DMS114 treated with DMSO at 0.1 percent for 48 hours (cell line): ENCODE measurements at regions not wholly inside any gene's neighbourhood (a gene's known extent, or its start where the extent isn't known, plus 50 kb on each side); places are given as distances from the start of the nearest gene placed in this dataset.
"Not testable (repeated sequence)": the region's sequence is repeated elsewhere in the genome, so short reads cannot be mapped to it uniquely, and the experiment has no call there.

ENCODE experiments used
- DNase-seq: peaks from one replicate; lab custom pipeline; 2025; ENCODE audit not compliant: unreplicated experiment; lab: John Stamatoyannopoulos, UW

DNA sequence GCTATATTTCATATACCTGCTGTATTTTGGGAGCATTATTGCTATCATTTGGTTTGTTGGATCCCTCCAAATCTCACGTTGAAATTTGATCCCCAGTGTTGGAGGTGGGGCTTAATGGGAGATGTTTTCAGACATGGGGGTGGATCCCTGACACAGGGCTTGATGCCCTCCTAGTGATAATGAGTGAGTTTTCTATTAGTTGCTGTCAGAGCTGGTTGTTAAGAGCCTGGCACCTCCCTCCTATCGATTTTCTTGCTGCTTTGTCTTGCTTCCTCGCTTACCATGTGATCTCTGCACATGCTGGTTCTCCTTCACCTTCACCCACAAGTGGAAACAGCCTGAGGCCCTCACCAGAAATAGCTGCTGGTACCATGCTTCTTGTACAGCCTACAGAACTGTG, 259.9 kb upstream of the STARD13 start:
- DNase-seq, result no peak

DNA sequence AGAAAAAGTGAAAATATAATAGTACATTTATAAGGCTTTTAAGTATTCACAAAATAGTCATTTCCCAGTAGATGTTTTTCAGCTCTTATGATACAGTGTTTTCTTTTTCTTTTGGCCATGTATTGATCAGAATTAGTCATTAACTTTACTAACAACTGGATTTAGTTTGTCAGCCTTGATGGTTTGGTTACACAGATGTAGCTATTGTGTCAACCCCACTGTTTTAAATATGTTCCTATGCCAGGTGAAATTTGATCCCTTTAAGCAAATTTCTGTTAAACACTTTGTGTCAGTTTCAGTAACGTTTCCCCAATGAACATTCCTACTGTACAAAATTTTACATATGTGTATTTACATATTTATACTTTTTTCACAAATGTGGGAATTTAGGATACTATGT, 261.5 kb upstream of the STARD13 start:
- DNase-seq, result no peak

DNA sequence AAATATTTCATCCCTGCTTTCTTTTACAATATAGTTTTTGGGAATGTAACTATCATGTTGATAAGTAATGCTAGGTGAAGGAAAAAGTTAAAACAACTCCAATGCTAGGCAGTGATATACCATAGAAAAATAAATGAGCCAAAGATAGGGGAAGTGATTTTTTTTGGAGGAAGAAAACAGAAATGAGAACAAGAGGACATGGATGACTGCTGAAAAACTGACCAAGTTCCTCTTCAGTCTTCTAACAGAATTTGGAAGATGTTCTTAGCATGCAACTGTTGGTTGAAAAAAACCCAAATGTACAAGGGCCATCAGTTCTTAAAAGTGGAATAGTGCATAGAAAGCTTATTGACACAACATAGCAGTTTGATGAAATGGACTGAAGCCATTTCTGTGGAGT, 262.5 kb upstream of the STARD13 start:
- DNase-seq, result no peak

GRCh38 chr13:33550276-33550675, 264.7 kb upstream of the STARD13 start:
- DNase-seq, result no peak

DNA sequence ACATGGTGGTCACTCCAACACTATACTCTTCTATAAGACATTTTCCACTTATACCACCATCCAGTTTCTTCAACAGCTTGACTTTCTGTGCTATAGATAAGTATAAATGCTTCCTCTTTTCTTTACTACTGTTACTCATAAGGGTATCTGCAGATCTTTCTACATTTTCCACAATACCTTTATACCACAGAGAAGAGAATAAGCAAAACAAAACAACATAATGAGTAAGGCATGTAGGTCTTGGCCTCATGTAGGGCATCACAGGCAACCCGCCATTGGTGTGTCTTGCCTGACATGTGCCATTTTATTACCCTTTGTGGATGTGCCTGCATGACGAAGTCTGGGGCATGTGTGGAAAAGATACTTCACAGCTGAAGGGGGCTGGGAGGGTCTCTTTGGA, 265.3 kb upstream of the STARD13 start:
- no peak for DNase-seq

DNA sequence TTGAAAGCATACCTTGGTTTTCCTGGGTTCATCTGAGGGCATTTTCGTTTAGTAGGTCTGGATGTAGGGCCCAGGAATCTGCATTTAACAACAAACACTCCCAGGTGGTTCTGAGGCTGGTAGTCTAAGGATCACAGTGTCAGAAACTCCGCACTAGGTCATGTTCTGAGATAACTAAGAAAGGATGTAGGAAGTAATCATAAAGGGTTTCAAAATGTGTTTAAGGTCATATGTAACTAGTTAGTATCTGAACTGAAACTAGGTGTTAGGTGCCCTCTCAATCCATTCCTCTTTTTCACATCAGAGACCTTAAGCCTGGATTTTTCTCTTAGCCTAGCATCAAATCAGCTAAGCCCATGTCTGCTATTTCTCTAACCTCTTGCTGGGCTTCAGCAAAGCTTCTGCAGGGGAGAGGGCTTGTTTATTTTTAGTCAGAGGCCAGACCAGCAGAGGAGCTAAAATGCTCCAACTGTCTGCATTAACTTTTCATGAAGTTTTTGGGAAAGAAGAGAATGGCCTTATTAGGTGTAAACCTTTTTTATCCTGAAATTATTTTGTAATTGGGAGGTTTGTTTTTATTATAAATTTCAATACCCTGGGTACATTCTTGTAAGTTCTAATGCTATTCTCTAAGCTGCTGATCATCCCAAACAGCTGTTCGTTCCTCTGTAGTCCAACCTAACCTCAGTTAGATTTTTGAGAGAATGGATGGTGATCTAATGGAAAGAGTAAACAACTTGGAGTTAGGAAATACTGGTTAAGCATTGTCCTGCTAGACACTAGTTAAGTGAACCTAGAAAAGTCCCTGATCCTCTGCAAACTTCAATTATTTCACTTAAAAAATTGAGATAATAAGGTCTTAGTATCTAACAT, 262.8 kb upstream of the RFC3 start:
- no peak for DNase-seq

DNA sequence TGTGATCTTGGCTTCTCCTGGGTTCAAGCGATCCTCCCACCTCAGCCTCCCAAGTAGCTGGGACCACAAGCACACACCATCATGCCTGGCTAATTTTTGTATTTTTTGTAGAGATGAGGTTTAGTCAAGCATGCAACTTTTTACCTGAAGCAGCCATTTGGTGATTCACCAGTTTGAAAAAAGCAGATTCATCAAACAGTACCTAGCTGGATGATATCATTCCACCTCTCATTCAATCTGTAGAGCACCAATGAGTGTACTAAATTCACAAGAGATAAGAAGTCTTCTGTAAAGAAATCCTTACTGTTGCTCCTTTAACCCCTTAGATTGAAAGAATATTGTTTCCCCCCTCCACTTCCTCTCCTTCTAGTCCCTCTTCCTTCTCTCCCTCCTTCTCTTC, 261.1 kb upstream of the RFC3 start:
- DNase-seq, result no peak

GRCh38 chr13:33560726-33561125, 257.2 kb upstream of the RFC3 start:
- DNase-seq, result no peak

DNA sequence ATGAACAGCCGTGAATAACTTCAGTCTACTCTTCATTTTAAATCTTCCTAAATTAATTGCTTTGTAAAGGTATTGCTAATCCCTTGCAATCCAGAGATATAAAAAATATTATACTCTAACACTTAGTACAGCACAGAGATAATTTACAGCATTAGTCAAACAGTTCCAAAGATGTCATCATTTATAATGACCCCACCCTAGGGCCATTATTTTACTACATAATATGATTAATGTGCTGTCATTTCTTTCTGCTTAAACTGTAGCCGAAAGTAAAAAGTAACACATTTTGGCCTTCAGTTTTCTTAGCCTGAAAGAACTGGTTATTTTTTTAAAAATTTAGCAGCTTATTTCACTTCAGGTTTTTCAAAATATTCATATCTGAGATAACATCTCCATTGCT, 256.3 kb upstream of the RFC3 start:
- DNase-seq, result no peak

DNA sequence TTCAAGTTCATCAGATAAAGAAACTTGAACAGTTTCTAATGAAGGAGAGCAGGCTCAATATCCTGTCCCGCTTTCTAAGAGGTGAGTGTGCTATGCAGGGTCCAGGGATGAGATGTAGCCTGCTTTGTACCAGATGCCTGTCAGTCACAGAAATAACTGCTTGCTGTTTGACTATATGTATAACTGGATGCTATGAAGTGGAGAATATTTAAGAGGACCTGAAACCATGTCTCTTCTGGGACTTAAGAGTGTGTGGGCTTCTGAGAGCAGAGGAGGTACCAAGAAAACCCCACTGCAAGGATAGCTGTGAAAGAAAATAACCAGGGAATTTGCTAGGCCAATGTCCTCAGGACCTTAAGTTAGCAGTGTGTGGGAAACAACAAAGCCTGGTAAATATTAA, 246.3 kb upstream of the RFC3 start:
- DNase-seq, result no peak

DNA sequence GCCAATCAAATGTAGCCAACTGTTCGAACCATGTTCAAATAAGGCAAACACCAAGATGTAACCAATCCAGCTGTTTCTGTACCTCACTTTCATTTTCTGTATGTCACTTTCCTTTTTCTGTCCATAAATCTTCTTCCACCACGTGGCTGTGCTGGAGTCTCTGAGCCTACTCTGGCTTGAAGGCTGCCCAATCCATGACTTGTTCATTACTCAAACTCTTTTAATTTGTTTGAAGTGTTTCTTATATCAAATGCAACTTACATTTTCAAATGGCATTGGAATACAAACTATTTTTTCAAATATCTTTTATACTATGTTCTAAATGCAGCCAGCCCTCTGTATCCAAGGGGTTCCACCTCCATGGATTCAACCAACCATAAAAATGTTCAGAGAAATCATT, 245.6 kb upstream of the RFC3 start:
- DNase-seq, result not testable (repeated sequence)

DNA sequence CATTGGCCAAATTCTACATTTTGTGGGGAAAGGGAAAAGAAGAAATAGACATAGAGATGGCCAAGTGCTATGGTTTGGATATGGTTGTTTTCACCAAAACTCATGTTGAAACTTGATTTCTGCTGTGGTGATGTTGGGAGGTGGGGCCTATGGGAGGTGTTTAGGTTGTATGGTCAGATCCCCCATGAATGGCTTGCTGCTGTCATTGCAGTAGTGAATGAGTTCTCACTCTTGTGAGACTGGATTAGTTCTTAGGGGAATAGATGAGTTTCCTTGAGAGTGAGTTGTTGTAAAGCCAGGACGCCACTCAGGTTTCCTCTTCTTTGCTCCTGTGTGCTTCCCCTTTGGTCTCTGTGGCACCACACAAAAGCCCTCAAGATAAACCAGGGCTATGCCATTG, 242.6 kb upstream of the RFC3 start:
- no peak for DNase-seq

GRCh38 chr13:33577007-33577406, 240.9 kb upstream of the RFC3 start:
- no peak for DNase-seq

- DNase-seq, result no peak
Measured at GRCh38 chr13:33578786-33579185, 239.2 kb upstream of the RFC3 start.

GRCh38 chr13:33582121-33582520, 235.8 kb upstream of the RFC3 start:
- DNase-seq, result no peak

- DNase-seq, result no peak
Measured at GRCh38 chr13:33583398-33583797, 234.6 kb upstream of the RFC3 start.

GRCh38 chr13:33590936-33591335, 227.0 kb upstream of the RFC3 start:
- no peak for DNase-seq

GRCh38 chr13:33606692-33607091, 211.3 kb upstream of the RFC3 start:
- no peak for DNase-seq

DNA sequence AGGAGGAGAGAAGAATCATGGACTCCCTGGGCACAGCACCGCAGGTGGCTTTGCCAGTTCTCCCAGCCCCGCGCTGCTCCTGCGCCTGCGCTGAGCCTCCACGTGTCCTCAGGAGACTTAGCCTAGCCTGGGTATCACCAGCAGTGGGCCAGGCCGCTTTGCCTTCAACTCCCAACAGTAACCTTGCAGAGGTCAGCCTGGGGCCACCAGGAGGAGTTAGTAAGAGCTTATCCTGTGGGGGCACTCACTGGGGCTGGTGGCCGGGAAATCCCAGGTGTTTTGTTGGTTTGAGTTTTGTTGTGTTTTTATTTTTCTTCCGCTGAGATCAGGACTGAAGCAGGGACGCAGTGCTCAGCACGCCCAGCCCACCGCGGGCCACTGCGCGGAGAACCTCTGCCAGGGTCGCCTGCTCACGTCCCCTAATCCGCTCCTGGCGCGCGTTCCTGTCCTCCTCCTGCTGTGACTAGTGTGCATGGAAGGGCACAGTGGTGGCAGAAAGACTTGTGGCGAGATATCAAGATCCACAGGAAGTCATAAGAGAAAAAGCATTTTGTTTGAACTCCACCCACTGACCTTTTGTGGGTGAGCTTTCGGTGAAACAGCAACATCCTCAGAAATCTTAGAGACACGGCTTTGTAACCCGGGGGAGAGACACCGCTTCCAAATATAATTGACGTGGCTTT, 207.4 kb upstream of the RFC3 start:
- DNase-seq, result no peak

DNA sequence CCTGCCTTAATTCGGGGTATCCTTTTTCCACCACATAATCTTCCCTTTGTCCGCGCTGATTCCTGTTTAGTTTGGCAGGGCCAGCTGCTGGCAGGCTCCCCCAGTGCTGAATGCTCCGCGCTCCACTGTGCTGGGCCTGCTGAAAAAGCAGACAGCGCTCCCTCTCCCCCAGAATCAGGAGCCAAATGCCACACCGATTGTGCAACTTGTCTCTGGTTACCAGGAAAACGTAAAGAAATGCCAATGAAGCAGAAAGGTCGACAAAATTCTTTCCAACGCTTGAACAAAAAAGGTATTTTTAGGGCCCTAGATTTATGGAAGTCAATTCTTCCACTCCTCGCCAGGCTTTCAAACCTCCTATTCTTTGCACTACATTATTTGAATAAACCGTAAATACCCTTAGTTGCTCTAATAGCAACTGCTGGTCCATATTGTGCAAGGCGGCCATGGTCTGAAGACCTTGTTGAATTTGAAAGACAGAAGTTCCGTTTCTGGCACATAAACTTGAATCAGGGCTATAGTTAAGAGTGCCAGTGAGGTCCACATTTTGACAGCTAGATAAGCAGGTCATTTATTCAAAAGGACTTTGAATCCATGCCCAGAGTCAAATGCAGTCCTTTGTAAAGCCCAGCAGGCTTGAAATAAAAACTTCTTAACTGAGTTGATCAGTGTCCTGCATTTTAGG, 206.7 kb upstream of the RFC3 start:
- DNase-seq, result no peak

DNA sequence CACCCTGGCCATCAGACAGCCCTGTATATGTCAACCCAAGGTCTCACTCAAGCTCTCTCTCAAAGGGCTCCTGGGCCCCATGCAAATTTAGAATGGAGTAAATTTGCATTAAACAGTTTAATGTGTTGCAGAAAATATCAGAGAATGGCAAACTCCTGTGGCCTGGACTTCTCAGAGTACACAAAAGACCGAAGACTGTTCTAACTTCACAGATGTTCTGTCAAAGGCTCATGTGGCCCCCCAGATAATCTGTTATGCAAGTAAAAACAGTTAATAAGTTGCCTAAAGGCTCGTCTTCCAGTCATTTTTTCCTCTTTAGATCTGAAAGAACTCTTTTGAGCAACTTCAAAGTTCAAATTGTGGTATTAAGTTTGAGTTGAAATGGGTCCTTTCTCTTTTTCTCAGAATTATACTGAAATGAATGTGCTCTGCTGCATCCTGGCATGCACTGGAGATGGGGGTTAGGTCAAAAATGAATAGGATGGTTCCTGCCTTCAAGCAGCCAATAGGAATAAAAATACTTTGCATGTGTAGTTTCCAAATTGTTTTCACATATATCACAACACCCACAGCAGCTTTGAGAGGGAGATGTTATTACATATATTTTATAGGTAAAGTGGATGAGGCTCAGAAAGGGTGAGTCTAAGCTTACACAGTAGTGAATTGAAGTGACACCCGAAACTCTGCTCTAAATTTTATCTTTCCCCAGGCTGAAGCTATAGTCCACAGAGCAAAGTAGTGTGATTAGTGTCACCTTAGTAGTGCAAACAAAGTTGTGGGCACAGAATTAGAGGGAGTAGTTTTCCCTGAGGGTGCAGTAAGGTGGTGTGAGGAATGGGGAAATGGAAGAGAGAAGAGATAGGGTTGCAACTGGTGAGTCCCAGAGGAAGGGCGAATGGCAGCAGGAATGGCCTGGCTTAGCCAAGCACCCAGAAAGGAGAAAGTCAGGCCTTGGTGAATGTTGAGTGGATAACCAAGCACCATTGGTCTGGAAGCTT, 205.0 kb upstream of the RFC3 start:
- DNase-seq, result no peak
